Large intestine (tissue), 3 donors: ENCODE measurements at regions not wholly inside any gene's neighbourhood (a gene's known extent, or its start where the extent isn't known, plus 50 kb on each side); places are given as distances from the start of the nearest gene placed in this dataset.
"Not testable (repeated sequence)": the region's sequence is repeated elsewhere in the genome, so short reads cannot be mapped to it uniquely, and the experiment has no call there.

Experiments
- DNase-seq, 2 donors: peaks; one replicate each; pipeline versions ENCODE4 v3.0.0 to v3.0.0-alpha.2; 2013
- H3K27ac ChIP-seq: one replicate; pipeline ENCODE4 v1.5.1; 2013; ENCODE audit warnings: low read length
- H3K27me3 ChIP-seq: 2 replicates; pipeline ENCODE4 v1.6.1; 2013; ENCODE audit warnings: low read length; ENCODE audit not compliant: control insufficient read depth, insufficient read depth
- H3K36me3 ChIP-seq: 2 replicates; pipeline ENCODE4 v1.6.1; 2013; ENCODE audit warnings: low read length; ENCODE audit not compliant: control insufficient read depth, insufficient read depth
- H3K4me1 ChIP-seq: one replicate; pipeline ENCODE4 v1.6.1; 2013; ENCODE audit warnings: low read length; ENCODE audit not compliant: control insufficient read depth, insufficient read depth
- H3K4me3 ChIP-seq: one replicate; pipeline ENCODE4 v1.5.1; 2013; ENCODE audit warnings: low read length
- H3K9me3 ChIP-seq: one replicate; pipeline ENCODE4 v1.6.1; 2013; ENCODE audit warnings: mild to moderate bottlenecking, low read depth, low read length, moderate library complexity; ENCODE audit not compliant: control insufficient read depth
- WGBS: methylation state at CpG from one replicate; pipeline ENCODE4 v1.1.5; 2013; ENCODE audit warnings: low lambda C conversion rate; ENCODE audit not compliant: insufficient coverage; 5-methylcytosine and 5-hydroxymethylcytosine counted together

DNA sequence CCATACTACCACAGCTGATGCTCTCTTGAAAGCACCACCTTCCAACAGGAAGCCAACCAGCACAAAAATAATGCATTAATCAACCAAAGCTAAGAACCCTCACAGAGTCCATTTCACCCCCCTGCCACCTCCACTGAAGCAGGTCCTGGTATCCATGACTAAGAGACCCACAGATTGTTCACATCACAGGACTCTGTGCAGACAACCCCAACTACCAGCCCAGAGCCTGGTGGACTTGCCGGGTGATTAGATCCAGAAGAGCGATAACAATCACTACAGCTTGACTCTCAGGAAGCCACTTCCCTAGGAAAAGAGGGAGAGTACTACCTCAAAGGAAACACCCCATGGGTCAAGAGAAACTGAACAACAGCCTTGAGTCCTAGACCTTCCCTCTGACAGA lies 528.1 kb downstream of the KIF20B start:
- WGBS, result no CpG with 5 or more reads among the region's 2 CpGs

DNA sequence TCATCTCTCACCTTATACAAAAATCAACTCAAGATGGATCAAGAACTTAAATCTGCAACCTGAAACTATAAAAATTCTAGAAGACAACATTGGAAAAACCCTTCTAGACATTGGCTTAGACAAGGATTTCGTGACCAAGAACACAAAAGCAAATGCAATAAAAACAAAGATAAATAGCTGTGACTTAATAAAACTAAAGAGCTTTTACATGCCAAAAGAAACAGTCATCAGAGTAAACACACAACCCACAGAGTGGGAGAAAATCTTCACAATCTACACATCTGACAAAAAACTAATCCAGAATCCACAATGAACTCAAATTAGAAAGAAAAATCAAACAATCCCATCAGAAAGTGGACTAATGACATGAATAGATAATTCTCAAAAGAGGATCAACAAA lies 532.4 kb downstream of the KIF20B start:
- H3K9me3 ChIP-seq, H3K4me3 ChIP-seq, DNase-seq, H3K27ac ChIP-seq, H3K27me3 ChIP-seq, H3K36me3 ChIP-seq, H3K4me1 ChIP-seq: not testable (repeated sequence)
- WGBS, result 45% methylated on average over 1 of the region's 1 CpG

More for the DNA sequence above, 528.1 kb downstream of the KIF20B start:
- no peak overlapping the region for H3K27ac ChIP-seq
- DNase-seq, result no peak
- no peaks in the 10 kb centered on the region for H3K9me3 ChIP-seq
- H3K4me3 ChIP-seq, result no peak overlapping the region
- no peaks in the 10 kb centered on the region for H3K27me3 ChIP-seq
- H3K4me1 ChIP-seq, result no peaks in the 10 kb centered on the region
- no peaks in the 10 kb centered on the region for H3K36me3 ChIP-seq

DNA sequence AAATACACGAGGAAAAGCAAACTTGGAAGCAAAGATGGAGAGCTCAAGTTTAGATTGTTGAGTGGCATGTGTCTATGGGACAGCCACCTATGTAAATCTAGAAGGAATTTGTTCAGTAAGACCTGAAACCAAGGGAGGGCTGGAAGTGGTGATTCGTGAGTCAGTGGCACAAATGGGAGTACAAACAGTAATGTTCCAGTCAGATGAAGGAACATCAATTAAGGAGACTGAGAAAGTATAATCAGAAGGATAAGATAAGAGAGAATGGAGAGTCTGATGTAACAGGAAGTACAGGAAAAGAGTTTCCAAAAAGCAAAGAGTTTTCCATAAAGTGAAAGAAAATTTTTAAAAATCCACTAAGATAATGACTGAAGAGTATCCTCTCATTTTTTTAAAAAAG lies 544.2 kb downstream of the KIF20B start:
- no peaks in the 10 kb centered on the region for H3K27me3 ChIP-seq
- H3K36me3 ChIP-seq, result no peaks in the 10 kb centered on the region
- no peaks in the 10 kb centered on the region for H3K9me3 ChIP-seq
- H3K4me1 ChIP-seq, result no peaks in the 10 kb centered on the region
- WGBS, result 49% methylated on average over 2 of the region's 2 CpGs
- no peak overlapping the region for H3K27ac ChIP-seq
- no peak for DNase-seq
- H3K4me3 ChIP-seq, result no peak overlapping the region

DNA sequence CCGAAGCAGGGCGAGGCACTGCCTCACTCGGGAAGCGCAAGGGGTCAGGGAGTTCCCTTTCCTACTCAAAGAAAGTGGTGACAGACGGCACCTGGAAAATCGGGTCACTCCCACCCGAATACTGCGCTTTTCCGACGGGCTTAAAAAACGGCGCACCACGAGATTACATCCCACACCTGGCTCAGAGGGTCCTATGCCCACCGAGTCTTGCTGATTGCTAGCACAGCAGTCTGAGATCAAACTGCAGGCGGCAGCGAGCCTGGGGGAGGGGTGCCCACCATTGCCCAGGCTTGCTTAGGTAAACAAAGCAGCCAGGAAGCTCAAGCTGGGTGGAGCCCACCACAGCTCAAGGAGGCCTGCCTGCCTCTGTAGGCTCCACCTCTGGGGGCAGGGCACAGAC lies 549.4 kb downstream of the KIF20B start:
- not testable (repeated sequence) for H3K27me3 ChIP-seq, H3K9me3 ChIP-seq, DNase-seq, H3K4me1 ChIP-seq, H3K27ac ChIP-seq, H3K4me3 ChIP-seq, H3K36me3 ChIP-seq
- no CpG with 5 or more reads among the region's 16 CpGs for WGBS

DNA sequence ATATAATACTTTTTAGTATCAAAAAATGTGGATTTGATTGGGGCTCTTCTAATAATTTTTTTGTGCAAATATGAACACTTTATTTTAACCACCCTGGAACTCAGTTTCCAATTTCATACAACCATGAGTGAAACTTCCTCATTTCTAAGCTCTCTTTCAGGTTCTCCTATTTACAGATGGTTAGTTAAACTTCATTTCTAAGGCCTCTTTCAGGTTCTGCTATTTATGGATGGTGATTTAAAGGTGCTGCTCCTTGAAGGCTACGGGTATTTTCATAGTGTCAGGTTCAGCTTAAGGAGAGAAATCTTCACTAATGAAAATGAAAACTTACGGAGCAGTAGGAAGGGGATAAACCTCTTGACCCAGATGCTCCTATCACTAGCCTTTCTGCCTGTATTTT lies 568.3 kb downstream of the KIF20B start:
- H3K36me3 ChIP-seq, result no peaks in the 10 kb centered on the region
- H3K27me3 ChIP-seq, result no peaks in the 10 kb centered on the region
- no peak overlapping the region for H3K27ac ChIP-seq
- no peak overlapping the region for H3K4me3 ChIP-seq
- no peaks in the 10 kb centered on the region for H3K4me1 ChIP-seq
- no peaks in the 10 kb centered on the region for H3K9me3 ChIP-seq
- DNase-seq, result no peak
- no CpG with 5 or more reads among the region's 2 CpGs for WGBS

DNA sequence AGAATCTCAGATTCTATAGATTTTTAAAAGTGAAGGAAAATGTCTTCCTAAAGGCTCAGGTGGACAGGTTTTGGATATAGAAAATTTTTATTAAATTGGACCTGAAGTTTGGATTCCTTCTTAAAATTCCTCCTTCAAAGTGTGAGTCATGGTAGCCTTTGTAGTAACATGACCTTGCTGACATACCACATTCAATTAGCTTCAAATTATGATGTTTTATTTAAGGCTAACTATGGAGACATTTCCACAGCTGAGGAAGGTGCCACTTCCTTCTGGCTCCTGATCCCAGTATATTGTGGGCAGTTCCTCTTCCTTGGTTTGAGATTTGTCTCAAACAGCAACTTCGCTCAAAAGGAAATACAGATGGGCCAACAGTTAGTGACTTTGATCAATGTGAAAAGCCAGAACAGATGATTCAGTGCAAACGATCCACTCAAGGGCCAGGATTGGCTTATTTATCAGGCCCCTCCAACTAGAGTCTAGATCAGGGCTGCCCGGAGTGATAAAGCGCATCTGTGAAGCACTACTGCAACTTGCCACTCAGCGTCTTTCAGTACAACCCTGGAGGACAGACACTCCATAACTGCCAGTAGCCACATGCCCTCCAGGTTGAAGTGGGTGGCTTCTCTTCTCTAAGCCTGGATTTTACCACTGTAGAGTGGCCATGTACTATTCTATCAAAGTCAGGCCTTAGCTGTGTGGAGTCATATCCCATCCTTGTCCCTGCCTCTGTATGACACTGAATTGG lies 573.5 kb downstream of the KIF20B start:
- H3K4me3 ChIP-seq, result no peak overlapping the region
- H3K4me1 ChIP-seq, result no peaks in the 10 kb centered on the region
- no peaks in the 10 kb centered on the region for H3K9me3 ChIP-seq
- H3K36me3 ChIP-seq, result no peaks in the 10 kb centered on the region
- DNase-seq, result no peak
- no peak overlapping the region for H3K27ac ChIP-seq
- WGBS, result no CpG with 5 or more reads among the region's 5 CpGs
- H3K27me3 ChIP-seq, result no peaks in the 10 kb centered on the region

DNA sequence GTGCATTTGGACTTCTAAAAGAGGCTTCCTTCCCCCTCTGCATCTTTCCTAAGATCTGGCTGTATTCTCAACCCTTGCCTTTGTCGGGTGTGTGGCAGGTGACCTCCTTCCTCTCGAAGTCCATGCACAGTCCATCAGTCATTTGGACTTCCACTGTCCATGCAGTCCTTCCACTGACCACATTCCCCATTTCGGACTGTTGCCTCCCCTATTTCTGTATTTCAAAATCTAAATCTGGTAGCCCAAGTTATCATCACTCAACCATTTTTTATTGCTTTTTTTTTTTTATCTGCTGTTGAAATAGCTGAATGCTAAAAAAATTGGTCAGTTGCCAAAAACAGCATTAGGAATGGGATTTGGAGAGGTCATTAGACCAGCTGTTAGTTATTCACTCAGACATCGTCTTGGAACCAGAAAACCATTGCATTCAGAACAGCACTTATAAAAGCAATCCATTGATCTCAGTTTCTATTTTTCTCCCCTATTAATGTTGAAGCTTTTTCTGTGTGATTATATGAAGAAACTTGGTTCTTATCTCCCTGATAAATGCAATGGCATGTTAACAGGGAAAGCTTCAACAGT lies 575.6 kb downstream of the KIF20B start:
- whole genome bisulfite sequencing, result 73% methylated on average over 2 of the region's 4 CpGs
- H3K4me1 ChIP-seq, result no peaks in the 10 kb centered on the region

DNA sequence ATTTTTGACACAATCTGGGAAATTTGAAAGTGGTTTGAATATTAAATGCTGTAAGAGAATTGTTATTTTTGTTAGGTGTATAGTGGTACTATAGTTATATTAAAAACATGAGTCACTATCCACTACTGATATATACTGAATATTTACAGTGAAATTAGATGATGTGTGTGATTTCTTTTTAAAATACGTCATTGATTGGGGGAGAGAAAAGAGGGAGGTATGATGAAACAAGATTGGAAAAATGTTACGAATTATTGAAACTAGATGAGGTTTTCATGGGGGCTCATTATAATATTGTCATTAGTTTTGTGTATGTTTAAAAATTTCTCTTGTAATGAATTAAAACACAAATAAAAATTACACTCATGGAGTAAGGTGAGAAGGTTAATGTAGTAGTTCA lies 571.4 kb downstream of the HTR7 start:
- H3K9me3 ChIP-seq, result no peaks in the 10 kb centered on the region
- H3K27ac ChIP-seq, result no peak overlapping the region
- no peak for DNase-seq
- WGBS, result 100% methylated on average over 1 of the region's 2 CpGs
- peaks cover 6% of the 10 kb centered on the region for H3K4me1 ChIP-seq
- no peaks in the 10 kb centered on the region for H3K36me3 ChIP-seq
- no peaks in the 10 kb centered on the region for H3K27me3 ChIP-seq
- H3K4me3 ChIP-seq, result no peak overlapping the region

More for the DNA sequence above, 575.6 kb downstream of the KIF20B start:
- no peaks in the 10 kb centered on the region for H3K9me3 ChIP-seq
- DNase-seq, result no peak
- no peaks in the 10 kb centered on the region for H3K36me3 ChIP-seq
- no peaks in the 10 kb centered on the region for H3K27me3 ChIP-seq
- H3K4me3 ChIP-seq, result no peak overlapping the region
- no peak overlapping the region for H3K27ac ChIP-seq

DNA sequence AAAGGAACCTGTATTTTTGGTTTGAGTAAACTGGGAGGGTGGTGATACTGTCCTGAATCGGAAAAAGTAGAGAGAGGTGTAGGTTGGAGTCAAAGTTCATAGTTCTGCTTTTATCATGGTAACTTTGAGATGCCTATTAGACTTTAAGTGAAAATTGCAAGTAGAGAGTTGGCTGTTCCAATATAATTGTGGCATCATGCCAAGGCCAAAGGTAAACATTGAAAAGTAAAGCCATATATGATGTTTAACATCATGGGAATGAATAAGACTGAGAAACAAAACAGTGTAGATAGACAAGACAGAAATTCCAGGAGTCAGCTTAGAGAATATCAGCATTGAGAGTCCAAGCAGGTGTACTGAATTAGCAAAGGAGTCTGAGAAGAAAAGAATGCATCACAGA lies 570.9 kb downstream of the HTR7 start:
- Histone ChIP-seq H3K27ac (no peak overlapping the region), H3K4me3 (no peak overlapping the region), H3K9me3 (no peaks in the 10 kb centered on the region), H3K27me3 (no peaks in the 10 kb centered on the region), H3K4me1 (peaks cover 6% of the 10 kb centered on the region), H3K36me3 (no peaks in the 10 kb centered on the region)
- WGBS, result no CpG with 5 or more reads among the region's 1 CpG
- DNase-seq, result peak; percentile 35 to 77

DNA sequence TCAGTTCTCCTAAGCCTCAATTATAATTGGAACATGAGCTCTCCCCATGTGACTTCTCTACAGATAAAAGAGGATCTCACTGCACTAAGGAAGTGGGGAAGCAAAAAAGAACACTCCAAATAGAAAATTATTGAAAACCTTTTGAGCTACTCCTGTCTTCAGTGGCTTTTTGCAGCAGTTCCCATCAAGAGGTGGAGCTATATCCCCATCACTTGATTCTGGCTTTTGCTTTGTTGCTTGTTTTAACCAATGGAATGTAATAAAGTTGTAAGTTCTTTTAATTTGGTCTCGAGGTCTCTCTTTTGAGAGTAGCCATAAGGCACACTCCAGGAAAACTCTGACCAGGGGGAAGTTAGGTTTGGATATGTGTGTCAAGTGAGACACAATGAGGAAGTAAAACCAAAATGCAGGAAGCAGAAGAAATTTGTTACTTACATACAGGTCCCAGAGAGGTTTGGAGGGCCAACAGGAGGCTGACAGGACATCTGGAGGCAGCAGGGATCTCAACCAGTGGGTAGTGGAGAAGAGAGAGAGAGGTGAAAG lies 569.4 kb downstream of the HTR7 start:
- Histone ChIP-seq H3K27ac (no peak overlapping the region), H3K27me3 (no peaks in the 10 kb centered on the region), H3K36me3 (no peaks in the 10 kb centered on the region), H3K4me1 (peaks cover 6% of the 10 kb centered on the region), H3K9me3 (no peaks in the 10 kb centered on the region), H3K4me3 (no peak overlapping the region)
- DNase-seq, result peak in 1 of 2 donors; percentile 25
- no CpG with 5 or more reads among the region's 1 CpG for WGBS

DNA sequence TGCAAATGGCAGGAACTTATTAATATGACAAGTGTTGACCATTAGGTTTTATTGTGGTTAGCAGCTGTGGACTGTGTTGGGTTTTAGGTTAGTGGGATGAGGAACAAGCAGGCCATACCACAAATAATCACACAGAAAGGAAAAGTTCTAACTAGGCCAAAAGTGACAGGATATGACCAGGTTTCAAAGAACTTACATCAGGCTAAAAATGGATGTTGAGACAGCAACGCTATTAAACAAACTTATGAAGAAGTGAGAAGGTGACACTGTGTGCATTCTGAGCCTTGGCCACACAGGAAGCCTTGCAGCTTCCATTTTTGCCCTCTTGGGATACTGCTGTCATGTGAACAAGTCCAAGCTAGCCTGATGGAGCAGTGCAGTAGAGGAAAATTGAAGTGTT lies 568.8 kb downstream of the HTR7 start:
- peaks cover 6% of the 10 kb centered on the region for H3K4me1 ChIP-seq
- H3K27ac ChIP-seq, result no peak overlapping the region
- no peaks in the 10 kb centered on the region for H3K36me3 ChIP-seq
- DNase-seq, result peak in 1 of 2 donors; percentile 10
- no peak overlapping the region for H3K4me3 ChIP-seq
- no CpG with 5 or more reads among the region's 1 CpG for WGBS
- no peaks in the 10 kb centered on the region for H3K27me3 ChIP-seq
- no peaks in the 10 kb centered on the region for H3K9me3 ChIP-seq
